ENCODE measurements at regions not wholly inside any gene's neighbourhood (a gene's known extent, or its start where the extent isn't known, plus 50 kb on each side); places are given as distances from the start of the nearest gene placed in this dataset.

DNA sequence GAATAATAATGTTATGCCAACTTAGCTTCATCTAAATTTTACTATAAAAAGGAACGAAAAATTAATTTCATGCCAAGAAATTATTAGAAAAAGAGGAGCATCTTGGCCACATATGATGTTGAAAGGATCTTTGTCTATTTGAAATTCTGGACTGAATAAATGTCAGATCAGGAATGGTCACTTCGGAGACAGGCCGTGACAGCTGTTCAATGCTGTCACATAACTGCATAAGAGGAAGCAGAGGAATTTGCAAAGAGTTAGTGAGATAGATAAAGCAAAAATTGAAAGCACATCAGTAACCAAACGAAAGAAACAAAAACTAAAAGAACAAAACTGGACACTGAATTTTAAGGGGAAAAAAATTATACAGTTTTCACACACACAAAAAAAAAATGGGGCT is 100.9 kb downstream of the GASK1B start:
- TF ChIP-seq, protein P1, sequence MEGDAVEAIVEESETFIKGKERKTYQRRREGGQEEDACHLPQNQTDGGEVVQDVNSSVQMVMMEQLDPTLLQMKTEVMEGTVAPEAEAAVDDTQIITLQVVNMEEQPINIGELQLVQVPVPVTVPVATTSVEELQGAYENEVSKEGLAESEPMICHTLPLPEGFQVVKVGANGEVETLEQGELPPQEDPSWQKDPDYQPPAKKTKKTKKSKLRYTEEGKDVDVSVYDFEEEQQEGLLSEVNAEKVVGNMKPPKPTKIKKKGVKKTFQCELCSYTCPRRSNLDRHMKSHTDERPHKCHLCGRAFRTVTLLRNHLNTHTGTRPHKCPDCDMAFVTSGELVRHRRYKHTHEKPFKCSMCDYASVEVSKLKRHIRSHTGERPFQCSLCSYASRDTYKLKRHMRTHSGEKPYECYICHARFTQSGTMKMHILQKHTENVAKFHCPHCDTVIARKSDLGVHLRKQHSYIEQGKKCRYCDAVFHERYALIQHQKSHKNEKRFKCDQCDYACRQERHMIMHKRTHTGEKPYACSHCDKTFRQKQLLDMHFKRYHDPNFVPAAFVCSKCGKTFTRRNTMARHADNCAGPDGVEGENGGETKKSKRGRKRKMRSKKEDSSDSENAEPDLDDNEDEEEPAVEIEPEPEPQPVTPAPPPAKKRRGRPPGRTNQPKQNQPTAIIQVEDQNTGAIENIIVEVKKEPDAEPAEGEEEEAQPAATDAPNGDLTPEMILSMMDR (IDR thresholded peaks at IDR 0.05): no peak
- no peak for TF ChIP-seq POLR2A (IDR thresholded peaks at IDR 0.05)

Data from lower leg skin (tissue), 3 donors.